HG02759 (cell line): ENCODE measurements at regions not wholly inside any gene's neighbourhood (a gene's known extent, or its start where the extent isn't known, plus 50 kb on each side); places are given as distances from the start of the nearest gene placed in this dataset.

Experiments used
- ATAC-seq: cut with Tn5 transposase; IDR thresholded peaks from one replicate; pipeline ENCODE4 v1.9.1; 2021; ENCODE audit warnings: mild to moderate bottlenecking, moderate library complexity; ENCODE audit not compliant: unreplicated experiment

- ATAC-seq, result no peak
Observed at GRCh38 chr12:95411057-95411456, 62.9 kb upstream of the METAP2 start.

GRCh38 chr12:95411466-95411865 is 62.5 kb upstream of the METAP2 start:
- no peak for ATAC-seq

- ATAC-seq, result no peak
Observed at GRCh38 chr12:95412482-95413311, 61.3 kb upstream of the METAP2 start.

- ATAC-seq, result no peak
Observed at GRCh38 chr12:95413576-95413975, 60.4 kb upstream of the METAP2 start.

GRCh38 chr12:95415451-95415850 is 58.5 kb upstream of the METAP2 start:
- no peak for ATAC-seq

GRCh38 chr12:95416111-95416636 is 57.8 kb upstream of the METAP2 start:
- ATAC-seq, result no peak

- no peak for ATAC-seq
Observed at GRCh38 chr12:95417372-95417771, 56.6 kb upstream of the METAP2 start.

GRCh38 chr12:95418142-95418541 is 55.8 kb upstream of the METAP2 start:
- ATAC-seq, result no peak
